RWPE1 (cell line): ENCODE measurements at regions not wholly inside any gene's neighbourhood (a gene's known extent, or its start where the extent isn't known, plus 50 kb on each side); places are given as distances from the start of the nearest gene placed in this dataset.
"Not testable (repeated sequence)": the region's sequence is repeated elsewhere in the genome, so short reads cannot be mapped to it uniquely, and the experiment has no call there.

Source experiments
- CTCF ChIA-PET: fragments of 350-600 bp; sonication (Branson Sonifier 250); formaldehyde crosslinking; extraction: SDS; loops from one replicate; lab custom pipeline; 2021; lab: Yijun Ruan, JAX
- POLR2A ChIA-PET: fragments of 400-600 bp; formaldehyde crosslinking; extraction: SDS; loops from one replicate; lab custom pipeline; 2020; ENCODE audit warnings: antibody characterized with exemption; ENCODE audit not compliant: low non-redundant PET; lab: Yijun Ruan, JAX
- DNase-seq: peaks from one replicate; pipeline ENCODE4 v3.0.0; 2012; ENCODE audit warnings: low spot score
- H3K27ac ChIP-seq: fragments of 450-650 bp; 2 replicates; pipeline ENCODE4 v1.5.1; 2017
- CTCF ChIP-seq: fragments of 450-650 bp; conservative IDR thresholded peaks from 2 replicates; pipeline ENCODE4 v1.5.1; 2017; ENCODE audit warnings: low read depth, mild to moderate bottlenecking

- TF ChIP-seq CTCF = no peak
- POLR2A ChIA-PET = no interaction called here
- no peak for DNase-seq
- CTCF ChIA-PET = interaction anchor here (0.6 kb wide), 1 partner anchor 9 kb away, joined by 3 read pairs; no protein-coding TSS in a partner anchor
- no peak overlapping the region for H3K27ac ChIP-seq
These were observed 703.2 kb downstream of the XPNPEP1 start for GRCh38 chr10:109219935-109220605.

GRCh38 chr10:109218207-109218606, 705.1 kb downstream of the XPNPEP1 start:
- no peak for TF ChIP-seq CTCF
- no peak overlapping the region for H3K27ac ChIP-seq
- DNase-seq = no peak
- CTCF ChIA-PET = interaction anchor here (0.7 kb wide), 1 partner anchor 162 kb away, joined by 4 read pairs; no protein-coding TSS in a partner anchor
- POLR2A ChIA-PET = no interaction called here

- no peak overlapping the region for H3K27ac ChIP-seq
- CTCF ChIA-PET = no interaction called here
- POLR2A ChIA-PET = no interaction called here
- no peak for TF ChIP-seq CTCF
- no peak for DNase-seq
These were observed 707.8 kb downstream of the XPNPEP1 start for GRCh38 chr10:109215291-109216075.

- CTCF ChIA-PET, DNase-seq, POLR2A ChIA-PET, H3K27ac ChIP-seq: not testable (repeated sequence)
These were observed 708.4 kb downstream of the XPNPEP1 start for GRCh38 chr10:109214891-109215290.

- DNase-seq = no peak
- CTCF ChIA-PET = no interaction called here
- POLR2A ChIA-PET = no interaction called here
- no peak overlapping the region for H3K27ac ChIP-seq
- TF ChIP-seq CTCF = no peak
These were observed 716.0 kb downstream of the XPNPEP1 start for GRCh38 chr10:109207361-109207760.

- no peak for DNase-seq
- TF ChIP-seq CTCF = no peak
- POLR2A ChIA-PET = no interaction called here
- CTCF ChIA-PET = no interaction called here
- H3K27ac ChIP-seq = no peak overlapping the region
These were observed 717.3 kb downstream of the XPNPEP1 start for GRCh38 chr10:109205929-109206585.
